GM12892 (cell line): ENCODE measurements at regions not wholly inside any gene's neighbourhood (a gene's known extent, or its start where the extent isn't known, plus 50 kb on each side); places are given as distances from the start of the nearest gene placed in this dataset.

Experiments used
- POLR2A ChIP-seq: IDR thresholded peaks from 2 replicates; pipeline ENCODE4 v1.6.1; 2011; ENCODE audit warnings: low read depth, low read length, control low read depth
- POLR2AphosphoS5 ChIP-seq: IDR thresholded peaks from 2 replicates; pipeline ENCODE4 v1.6.1; 2011; ENCODE audit warnings: low read depth, low read length, control low read depth
- TAF1 ChIP-seq: IDR thresholded peaks from 2 replicates; pipeline ENCODE4 v1.6.1; 2011; ENCODE audit warnings: low read depth, mild to moderate bottlenecking, control low read depth, low read length, borderline replicate concordance

- TF ChIP-seq TAF1 = no peak
- no peak for TF ChIP-seq POLR2A
- TF ChIP-seq POLR2AphosphoS5 = no peak
Measured at GRCh38 chr11:97487387-97487786, 1097.6 kb downstream of the JRKL start.
